HUES6 (cell line): ENCODE measurements at regions not wholly inside any gene's neighbourhood (a gene's known extent, or its start where the extent isn't known, plus 50 kb on each side); places are given as distances from the start of the nearest gene placed in this dataset.

Source experiments
- H3K27ac ChIP-seq: 2 replicates; pipeline ENCODE4 v1.7.0; 2013; ENCODE audit warnings: low read depth, mild to moderate bottlenecking, low read length, inconsistent platforms
- H3K27me3 ChIP-seq: 2 replicates; pipeline ENCODE4 v1.6.1; 2013; ENCODE audit warnings: low read length; ENCODE audit not compliant: control insufficient read depth, insufficient read depth
- H3K36me3 ChIP-seq: 2 replicates; pipeline ENCODE4 v1.6.1; 2013; ENCODE audit warnings: low read length; ENCODE audit not compliant: control insufficient read depth, insufficient read depth
- H3K4me1 ChIP-seq: 2 replicates; pipeline ENCODE4 v1.6.1; 2013; ENCODE audit warnings: low read length; ENCODE audit not compliant: control insufficient read depth, insufficient read depth
- H3K4me3 ChIP-seq: 2 replicates; pipeline ENCODE4 v1.5.1; 2013; ENCODE audit warnings: low read depth, low read length
- H3K9ac ChIP-seq: one replicate; pipeline ENCODE4 v1.6.1; 2013; ENCODE audit warnings: mild to moderate bottlenecking, low read length
- H3K9me3 ChIP-seq: 2 replicates; pipeline ENCODE4 v1.6.1; 2013; ENCODE audit warnings: low read depth, low read length; ENCODE audit not compliant: control insufficient read depth, insufficient read depth

DNA sequence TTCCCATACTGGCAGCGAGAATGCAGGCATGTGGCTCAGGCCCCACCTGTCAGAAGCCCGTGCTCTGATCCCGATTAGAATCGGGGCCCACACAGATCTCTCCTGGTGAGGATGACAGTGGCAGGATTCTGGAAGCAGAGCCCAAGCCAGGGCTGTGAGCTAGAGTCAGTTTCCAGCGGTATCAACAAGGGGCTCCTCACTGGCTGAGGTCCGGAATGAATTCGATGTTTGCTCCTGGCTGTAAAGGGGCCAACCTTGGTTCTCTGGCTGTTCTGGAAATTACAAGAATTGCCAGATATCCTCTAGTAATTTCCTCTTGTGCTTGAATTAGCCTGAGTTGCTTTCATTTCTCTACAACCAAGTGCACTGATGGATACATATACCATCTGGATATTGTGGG lies 129.1 kb upstream of the SPRY4 start:
- no peaks in the 10 kb centered on the region for H3K36me3 ChIP-seq
- no peak overlapping the region for H3K4me3 ChIP-seq
- H3K9ac ChIP-seq, result no peak overlapping the region
- no peaks in the 10 kb centered on the region for H3K4me1 ChIP-seq
- H3K9me3 ChIP-seq, result peaks cover 5% of the 10 kb centered on the region; the same call in 1 of the 2 replicates
- no peak overlapping the region for H3K27ac ChIP-seq
- H3K27me3 ChIP-seq, result no peaks in the 10 kb centered on the region

- no peak overlapping the region for H3K27ac ChIP-seq
- H3K9ac ChIP-seq, result no peak overlapping the region
- no peak overlapping the region for H3K4me3 ChIP-seq
- peaks cover 8% of the 10 kb centered on the region; the same call in 1 of the 2 replicates for H3K9me3 ChIP-seq
- peaks cover 12% of the 10 kb centered on the region; the same call in 1 of the 2 replicates for H3K4me1 ChIP-seq
- no peaks in the 10 kb centered on the region for H3K36me3 ChIP-seq
- H3K27me3 ChIP-seq, result no peaks in the 10 kb centered on the region
Measured at GRCh38 chr5:142450419-142450818, 125.6 kb upstream of the SPRY4 start.

DNA sequence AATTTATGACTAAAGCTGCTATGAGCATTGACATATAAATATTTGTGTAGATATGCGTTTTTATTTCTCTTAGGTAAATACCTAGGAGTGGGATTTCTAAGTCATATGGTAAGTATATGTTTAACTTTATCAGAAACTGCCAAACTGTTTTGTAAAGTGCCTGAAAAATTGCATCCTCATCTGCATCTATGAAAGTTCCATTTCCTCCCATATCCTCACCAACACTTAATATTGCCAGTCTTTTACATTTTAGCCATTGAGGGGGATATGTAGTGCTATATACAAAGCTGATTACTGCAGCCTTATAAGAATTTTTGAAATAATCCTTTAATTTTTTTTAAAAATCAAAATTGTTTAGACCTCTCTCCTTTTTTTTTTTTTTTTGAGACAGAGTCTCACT lies 123.1 kb upstream of the SPRY4 start:
- Histone ChIP-seq H3K4me3 (no peak overlapping the region), H3K36me3 (no peaks in the 10 kb centered on the region), H3K4me1 (peaks cover 15% of the 10 kb centered on the region; the same call in 1 of the 2 replicates), H3K27ac (no peak overlapping the region), H3K27me3 (no peaks in the 10 kb centered on the region), H3K9ac (no peak overlapping the region), H3K9me3 (peaks cover 8% of the 10 kb centered on the region; the same call in 1 of the 2 replicates)

GRCh38 chr5:142446960-142447279 lies 122.1 kb upstream of the SPRY4 start:
- Histone ChIP-seq H3K4me3 (no peak overlapping the region), H3K9ac (no peak overlapping the region), H3K9me3 (peaks cover 8% of the 10 kb centered on the region; the same call in 1 of the 2 replicates), H3K4me1 (peaks cover 15% of the 10 kb centered on the region; the same call in 1 of the 2 replicates), H3K36me3 (no peaks in the 10 kb centered on the region), H3K27ac (no peak overlapping the region; the same call in 1 of the 2 replicates), H3K27me3 (no peaks in the 10 kb centered on the region)

DNA sequence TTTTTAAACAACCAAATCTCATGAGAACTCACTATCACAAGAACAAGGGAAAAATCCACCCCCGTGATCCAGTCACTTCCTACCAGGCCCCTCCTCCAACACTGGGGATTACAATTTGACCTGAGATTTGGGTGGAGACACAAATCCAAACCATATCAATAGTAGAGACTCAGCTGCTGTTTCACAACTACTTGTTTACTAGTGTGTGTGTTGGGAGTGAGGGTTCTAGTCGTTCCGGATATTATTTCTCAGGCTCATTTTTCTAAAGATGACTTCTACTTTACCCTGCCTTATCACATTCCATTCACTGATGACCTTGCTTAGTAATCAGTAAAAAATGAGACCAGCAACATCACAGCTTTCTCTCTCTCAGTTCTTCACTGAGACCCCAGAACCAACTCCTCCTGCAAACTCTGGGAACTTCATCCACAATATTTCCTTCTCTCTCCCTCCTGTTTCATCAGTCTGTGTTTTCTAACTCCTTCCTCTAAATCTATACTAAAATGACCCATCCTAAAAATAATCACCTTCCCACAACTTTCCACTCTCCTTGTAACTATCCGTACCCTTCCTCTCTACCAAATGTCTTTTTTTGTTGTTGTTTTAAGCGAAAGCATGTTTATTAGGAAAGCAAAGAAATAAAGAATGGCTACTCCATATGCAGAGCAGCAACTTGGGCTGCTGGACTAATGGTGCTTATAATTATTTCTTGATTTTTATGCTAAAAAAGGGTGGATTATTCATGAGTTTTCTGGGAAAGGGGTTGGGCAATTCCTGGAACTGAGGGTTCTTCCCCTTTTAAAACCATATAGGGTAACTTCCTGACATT lies 121.5 kb upstream of the SPRY4 start:
- Histone ChIP-seq H3K4me1 (peaks cover 21% of the 10 kb centered on the region; the same call in 1 of the 2 replicates), H3K9ac (no peak overlapping the region), H3K36me3 (no peaks in the 10 kb centered on the region), H3K9me3 (peaks cover 8% of the 10 kb centered on the region; the same call in 1 of the 2 replicates), H3K27ac (peak overlapping the region; percentile 5; the same call in 1 of the 2 replicates), H3K27me3 (no peaks in the 10 kb centered on the region), H3K4me3 (no peak overlapping the region)

DNA sequence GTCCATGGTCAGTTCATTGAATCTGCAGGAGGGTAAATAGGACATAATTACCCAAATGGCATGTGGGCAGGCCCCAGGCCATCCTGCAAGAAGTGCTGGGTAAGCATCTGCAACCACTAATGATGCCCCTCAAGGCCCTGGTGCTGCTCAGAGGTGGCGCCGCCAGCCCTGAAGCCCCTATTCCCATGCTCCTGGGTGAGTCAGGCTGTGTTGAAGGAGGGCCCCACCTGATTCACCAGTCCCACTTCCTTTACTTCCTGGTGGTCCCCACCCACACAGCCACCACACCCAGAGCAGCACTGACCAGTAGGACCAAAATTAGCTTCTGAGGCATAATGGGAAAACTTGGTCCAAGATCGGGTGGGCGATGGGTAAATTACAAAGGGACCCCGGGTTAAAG lies 120.4 kb upstream of the SPRY4 start:
- H3K9ac ChIP-seq, result no peak overlapping the region
- H3K9me3 ChIP-seq, result peaks cover 3% of the 10 kb centered on the region; the same call in 1 of the 2 replicates
- H3K27ac ChIP-seq, result no peak overlapping the region
- no peaks in the 10 kb centered on the region for H3K36me3 ChIP-seq
- peaks cover 23% of the 10 kb centered on the region; the same call in 1 of the 2 replicates for H3K4me1 ChIP-seq
- H3K27me3 ChIP-seq, result no peaks in the 10 kb centered on the region
- no peak overlapping the region for H3K4me3 ChIP-seq

DNA sequence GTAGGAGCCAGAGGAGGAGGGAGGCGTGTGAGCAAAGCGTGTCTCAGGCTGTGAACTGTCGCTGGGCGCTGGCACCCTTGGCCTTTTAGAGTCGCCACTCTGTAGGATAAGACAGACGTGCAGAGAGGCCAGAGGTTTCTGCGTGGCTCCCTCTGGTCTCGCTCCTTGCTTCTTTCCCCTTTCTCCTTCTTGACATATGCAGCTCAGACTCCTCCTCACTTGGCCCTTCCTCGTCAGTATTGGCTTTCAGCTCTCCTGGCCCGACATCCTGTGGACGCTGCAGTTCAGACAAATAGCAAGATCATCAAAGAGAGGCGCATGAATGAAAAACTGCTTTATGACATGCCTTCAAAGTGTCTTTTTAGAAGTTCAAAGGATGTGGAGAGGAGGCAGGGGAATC lies 116.8 kb upstream of the SPRY4 start:
- no peak overlapping the region for H3K27ac ChIP-seq
- no peaks in the 10 kb centered on the region for H3K27me3 ChIP-seq
- no peaks in the 10 kb centered on the region for H3K36me3 ChIP-seq
- no peaks in the 10 kb centered on the region for H3K9me3 ChIP-seq
- H3K9ac ChIP-seq, result no peak overlapping the region
- H3K4me1 ChIP-seq, result peaks cover 21% of the 10 kb centered on the region; the same call in 1 of the 2 replicates
- H3K4me3 ChIP-seq, result no peak overlapping the region

DNA sequence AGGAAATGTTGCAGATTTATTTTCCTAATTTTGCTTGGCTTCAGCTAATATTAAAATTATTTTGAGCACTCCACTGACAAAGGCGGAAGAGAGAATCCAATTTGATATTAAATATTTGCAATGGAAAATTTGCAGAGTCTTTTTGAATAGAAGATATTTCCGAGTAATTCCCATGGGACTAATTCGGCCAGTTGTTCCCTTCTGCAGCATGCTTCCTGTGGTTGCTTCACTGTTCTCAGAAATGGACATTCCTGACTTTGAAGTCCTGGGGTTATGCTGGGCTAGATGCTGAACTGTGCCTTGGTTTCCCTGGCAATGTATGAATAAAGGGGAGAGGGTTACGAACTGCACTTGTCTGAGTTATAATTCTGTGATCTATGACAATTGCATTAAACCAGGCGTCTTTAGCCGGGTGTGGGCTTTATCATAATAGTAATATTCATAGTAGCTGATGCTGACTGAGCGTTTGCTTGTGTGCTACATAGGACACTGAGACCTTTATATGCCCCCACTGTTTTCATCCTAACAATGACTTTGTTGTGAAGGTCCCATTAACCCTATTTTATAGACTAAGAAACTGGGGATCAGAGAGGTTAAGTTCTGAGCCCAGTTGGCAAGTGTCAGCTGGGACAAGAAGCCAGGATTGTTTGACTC lies 114.5 kb upstream of the SPRY4 start:
- no peak overlapping the region for H3K4me3 ChIP-seq
- H3K36me3 ChIP-seq, result no peaks in the 10 kb centered on the region
- no peak overlapping the region for H3K27ac ChIP-seq
- no peak overlapping the region for H3K9ac ChIP-seq
- H3K4me1 ChIP-seq, result peaks cover 13% of the 10 kb centered on the region
- no peaks in the 10 kb centered on the region for H3K9me3 ChIP-seq
- H3K27me3 ChIP-seq, result no peaks in the 10 kb centered on the region

GRCh38 chr5:142438573-142438972 lies 113.8 kb upstream of the SPRY4 start:
- Histone ChIP-seq H3K4me3 (no peak overlapping the region), H3K9ac (no peak overlapping the region), H3K27me3 (no peaks in the 10 kb centered on the region), H3K4me1 (peaks cover 19% of the 10 kb centered on the region), H3K27ac (no peak overlapping the region), H3K36me3 (no peaks in the 10 kb centered on the region), H3K9me3 (no peaks in the 10 kb centered on the region)

GRCh38 chr5:142437563-142437962 lies 112.7 kb upstream of the SPRY4 start:
- Histone ChIP-seq H3K9ac (no peak overlapping the region), H3K9me3 (no peaks in the 10 kb centered on the region), H3K27ac (no peak overlapping the region), H3K4me1 (peaks cover 28% of the 10 kb centered on the region), H3K4me3 (no peak overlapping the region), H3K27me3 (no peaks in the 10 kb centered on the region), H3K36me3 (no peaks in the 10 kb centered on the region)

- H3K4me3 ChIP-seq, result no peak overlapping the region
- H3K27ac ChIP-seq, result no peak overlapping the region
- no peaks in the 10 kb centered on the region for H3K9me3 ChIP-seq
- no peaks in the 10 kb centered on the region for H3K36me3 ChIP-seq
- H3K9ac ChIP-seq, result no peak overlapping the region
- H3K4me1 ChIP-seq, result peaks cover 23% of the 10 kb centered on the region
- no peaks in the 10 kb centered on the region for H3K27me3 ChIP-seq
Measured at GRCh38 chr5:142435410-142436115, 110.7 kb upstream of the SPRY4 start.
